Brain microvascular endothelial cell (primary cell): ENCODE measurements at regions not wholly inside any gene's neighbourhood (a gene's known extent, or its start where the extent isn't known, plus 50 kb on each side); places are given as distances from the start of the nearest gene placed in this dataset.

Experiments used
- DNase-seq: peaks from one replicate; pipeline ENCODE4 v3.0.0-alpha.2; 2020
- H3K27ac ChIP-seq: fragments of 250-450 bp; sonication (Bioruptor Pico); 2 replicates; pipeline ENCODE4 v1.5.1; 2020; ENCODE audit warnings: mild to moderate bottlenecking, moderate library complexity
- H3K27me3 ChIP-seq: fragments of 250-450 bp; sonication (Bioruptor Pico); replicated peaks from 2 replicates; pipeline ENCODE4 v1.5.1; 2020; ENCODE audit warnings: mild to moderate bottlenecking
- H3K36me3 ChIP-seq: fragments of 250-450 bp; sonication (Bioruptor Pico); replicated peaks from 2 replicates; pipeline ENCODE4 v1.5.1; 2020; ENCODE audit warnings: mild to moderate bottlenecking
- H3K4me3 ChIP-seq: 2 replicates; pipeline ENCODE4 v1.5.1; 2011; ENCODE audit warnings: low read depth, mild to moderate bottlenecking, control low read depth, low read length, moderate library complexity
- in situ Hi-C: cut with HindIII; loops from 2 replicates; pipeline ENCODE4 v1.10.0; 2017; ENCODE audit warnings: low sequenced_read_pairs, low pct_ligation_motif_present
- TF ChIP-seq, protein P1 (sequence below): IDR thresholded peaks from 2 replicates; pipeline ENCODE4 v1.5.1; 2011; ENCODE audit warnings: low read depth, mild to moderate bottlenecking, moderate library complexity, low read length, control low read depth, inconsistent platforms; ENCODE audit errors: missing control alignments

DNA sequence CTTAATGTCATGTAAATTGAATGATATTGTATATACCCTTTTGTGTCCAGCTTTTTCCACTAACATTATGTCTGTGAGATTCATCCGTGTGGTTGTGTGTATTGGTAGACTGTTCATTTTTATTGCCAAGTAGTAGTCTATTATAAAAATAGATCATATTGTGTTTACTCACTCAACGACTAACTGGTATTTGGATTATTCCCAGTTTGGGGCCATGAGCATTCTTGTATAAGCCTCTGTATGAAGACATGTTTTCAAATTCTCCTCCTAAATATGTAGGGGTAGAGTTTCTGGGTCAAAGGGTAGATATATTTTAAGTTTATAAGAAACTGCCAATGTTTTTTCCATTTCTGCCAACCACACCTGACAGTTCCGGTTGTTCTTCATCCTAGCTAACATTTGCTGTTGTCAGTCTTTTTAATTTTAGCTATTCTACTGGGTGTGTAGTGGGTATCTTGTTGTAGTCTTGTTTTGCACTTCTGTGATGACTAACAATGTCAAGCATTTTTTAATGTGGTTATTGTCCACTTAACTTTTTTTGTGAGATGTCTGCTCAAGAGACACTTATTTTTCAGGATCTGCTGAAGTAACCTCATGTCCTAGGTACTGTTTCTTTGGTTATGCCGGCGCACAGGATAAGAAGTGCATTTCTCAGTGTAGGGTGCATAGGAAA, 93.2 kb downstream of the DACT1 start:
- H3K4me3 ChIP-seq = no peak overlapping the region
- in situ Hi-C loops = no loop called here
- TF ChIP-seq, protein P1, sequence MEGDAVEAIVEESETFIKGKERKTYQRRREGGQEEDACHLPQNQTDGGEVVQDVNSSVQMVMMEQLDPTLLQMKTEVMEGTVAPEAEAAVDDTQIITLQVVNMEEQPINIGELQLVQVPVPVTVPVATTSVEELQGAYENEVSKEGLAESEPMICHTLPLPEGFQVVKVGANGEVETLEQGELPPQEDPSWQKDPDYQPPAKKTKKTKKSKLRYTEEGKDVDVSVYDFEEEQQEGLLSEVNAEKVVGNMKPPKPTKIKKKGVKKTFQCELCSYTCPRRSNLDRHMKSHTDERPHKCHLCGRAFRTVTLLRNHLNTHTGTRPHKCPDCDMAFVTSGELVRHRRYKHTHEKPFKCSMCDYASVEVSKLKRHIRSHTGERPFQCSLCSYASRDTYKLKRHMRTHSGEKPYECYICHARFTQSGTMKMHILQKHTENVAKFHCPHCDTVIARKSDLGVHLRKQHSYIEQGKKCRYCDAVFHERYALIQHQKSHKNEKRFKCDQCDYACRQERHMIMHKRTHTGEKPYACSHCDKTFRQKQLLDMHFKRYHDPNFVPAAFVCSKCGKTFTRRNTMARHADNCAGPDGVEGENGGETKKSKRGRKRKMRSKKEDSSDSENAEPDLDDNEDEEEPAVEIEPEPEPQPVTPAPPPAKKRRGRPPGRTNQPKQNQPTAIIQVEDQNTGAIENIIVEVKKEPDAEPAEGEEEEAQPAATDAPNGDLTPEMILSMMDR = no peak
- peak overlapping the region; percentile 96 for H3K27ac ChIP-seq
- H3K36me3 ChIP-seq = no peaks in the 10 kb centered on the region
- no peak for DNase-seq
- H3K27me3 ChIP-seq = no peaks in the 10 kb centered on the region

DNA sequence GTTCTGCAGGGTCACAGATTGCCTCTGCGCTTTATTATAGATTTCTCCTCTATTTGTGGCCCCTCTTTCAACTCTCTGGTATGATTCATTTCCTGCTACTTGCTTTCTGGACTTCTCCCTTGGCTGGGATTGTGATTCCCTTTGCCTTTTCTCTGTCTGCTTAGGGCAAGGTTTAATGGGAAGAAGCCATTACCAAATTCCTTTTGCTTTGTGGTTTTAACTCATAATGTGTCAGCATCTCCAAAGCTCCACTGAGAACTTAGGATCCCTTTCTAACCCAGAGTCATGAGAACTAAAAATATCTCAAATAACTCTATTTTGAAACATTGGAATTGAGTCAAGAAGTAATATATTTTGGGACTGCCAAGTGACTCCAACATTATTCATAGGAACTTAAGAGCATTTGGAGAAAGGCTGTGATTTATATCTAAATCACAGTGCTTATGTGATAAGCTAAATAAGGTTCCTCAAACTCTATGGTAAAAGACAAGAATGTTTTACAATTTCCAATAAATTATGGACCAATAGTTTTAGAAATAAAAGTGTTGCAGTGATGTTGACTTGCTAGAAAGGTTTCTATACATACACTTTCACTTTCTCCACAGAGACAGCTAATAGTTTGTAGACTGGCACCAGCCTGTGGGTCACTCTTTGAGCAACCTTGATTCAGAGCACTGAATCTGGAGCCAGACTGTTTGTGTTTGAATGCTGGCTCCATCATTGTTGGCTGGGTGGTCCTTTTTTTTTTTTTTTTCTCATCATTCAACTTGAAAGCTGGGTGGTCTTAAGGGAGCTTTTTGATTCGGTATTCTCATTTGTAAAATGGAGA, 93.9 kb downstream of the DACT1 start:
- peak; percentile 96 for DNase-seq
- in situ Hi-C loops = no loop called here
- Histone ChIP-seq H3K27ac (peak overlapping the region; percentile 96), H3K4me3 (no peak overlapping the region), H3K27me3 (no peaks in the 10 kb centered on the region), H3K36me3 (no peaks in the 10 kb centered on the region)
- TF ChIP-seq, protein P1 = no peak

DNA sequence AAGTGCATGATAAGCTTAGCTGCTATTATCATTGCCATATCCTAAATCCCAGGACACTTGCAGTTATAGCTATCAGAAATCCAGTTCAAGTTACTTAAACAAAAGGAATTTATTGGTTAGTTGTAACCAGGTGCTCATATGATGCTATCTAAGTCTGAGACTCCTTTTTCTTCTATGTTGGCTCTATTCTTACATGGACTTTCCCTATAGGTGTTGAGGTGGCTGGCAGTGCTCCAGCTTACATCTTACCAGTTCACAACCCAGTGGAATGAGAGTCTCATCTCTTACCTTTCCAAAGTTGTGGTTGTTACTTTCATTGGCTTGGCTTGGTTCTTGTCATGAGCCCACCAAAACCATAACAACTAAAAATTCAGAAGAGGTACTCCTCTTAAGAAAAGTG, 94.6 kb downstream of the DACT1 start:
- Histone ChIP-seq H3K36me3 (no peaks in the 10 kb centered on the region), H3K27ac (peak overlapping the region; percentile 96), H3K4me3 (no peak overlapping the region), H3K27me3 (no peaks in the 10 kb centered on the region)
- TF ChIP-seq, protein P1 = no peak
- in situ Hi-C loops = no loop called here
- no peak for DNase-seq

DNA sequence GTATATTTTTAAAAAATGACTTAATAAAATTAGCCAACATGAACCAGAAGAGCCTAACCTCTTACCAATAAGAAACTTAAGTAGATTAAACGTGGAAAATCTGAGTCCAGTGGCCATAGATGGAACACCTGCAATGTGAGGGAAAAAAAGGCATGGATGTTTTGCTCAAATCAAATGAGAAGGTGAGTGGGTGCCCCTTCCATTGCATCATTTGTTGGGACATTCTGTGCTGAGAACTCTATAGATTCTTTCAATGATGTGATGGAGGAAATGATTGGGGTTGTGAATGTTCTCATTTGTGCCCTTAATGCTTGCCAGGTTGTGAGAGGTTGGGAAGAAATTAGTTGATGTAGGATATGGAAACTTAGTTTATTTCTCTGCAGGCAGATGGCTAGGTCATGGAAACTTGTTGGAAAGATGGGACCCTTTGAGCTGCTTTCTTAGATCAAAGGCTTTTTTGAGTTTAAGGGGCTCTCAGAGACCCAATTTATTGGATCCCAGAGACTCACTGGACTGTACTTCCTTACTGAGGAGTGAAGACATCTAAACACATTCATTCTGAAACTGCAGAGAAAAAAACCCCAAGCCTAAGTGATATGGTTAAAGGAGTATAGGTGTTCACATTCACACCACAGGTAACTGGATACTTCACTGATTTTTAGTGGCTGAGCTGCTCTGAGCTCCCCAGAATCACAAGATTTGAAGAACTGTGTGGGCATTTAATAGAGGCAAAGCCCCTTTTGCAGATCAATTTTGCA, 95.9 kb downstream of the DACT1 start:
- H3K27ac ChIP-seq = no peak overlapping the region
- no peak for DNase-seq
- in situ Hi-C loops = no loop called here
- TF ChIP-seq, protein P1 = no peak
- H3K27me3 ChIP-seq = no peaks in the 10 kb centered on the region
- H3K4me3 ChIP-seq = no peak overlapping the region
- H3K36me3 ChIP-seq = no peaks in the 10 kb centered on the region

DNA sequence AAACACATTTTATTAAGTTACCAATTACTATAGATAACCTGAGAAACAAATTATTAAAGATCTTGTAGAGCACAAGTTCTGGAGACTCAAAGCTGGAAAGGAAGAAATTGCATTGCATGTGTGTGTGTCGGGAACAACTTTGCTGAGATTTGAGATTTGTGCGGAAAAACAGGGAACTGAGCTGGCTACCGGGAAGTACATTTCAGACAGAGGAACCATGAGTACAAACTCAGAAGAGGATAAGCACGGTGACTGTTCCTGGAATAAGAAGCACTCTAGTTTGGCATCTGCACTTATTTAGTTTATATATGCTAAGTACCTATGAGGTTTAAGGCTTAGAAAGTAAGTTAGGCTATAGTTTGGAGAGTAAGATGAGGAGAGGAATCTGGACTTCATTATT, 97.8 kb downstream of the DACT1 start:
- DNase-seq = no peak
- Histone ChIP-seq H3K27ac (no peak overlapping the region), H3K4me3 (no peak overlapping the region), H3K27me3 (no peaks in the 10 kb centered on the region), H3K36me3 (no peaks in the 10 kb centered on the region)
- TF ChIP-seq, protein P1 = no peak
- in situ Hi-C loops = no loop called here
